H1 (cell line): ENCODE measurements at regions not wholly inside any gene's neighbourhood (a gene's known extent, or its start where the extent isn't known, plus 50 kb on each side); places are given as distances from the start of the nearest gene placed in this dataset.

Source experiments
- CTCF ChIA-PET: fragments of 300-600 bp; sonication (Branson Sonifier 250); formaldehyde crosslinking; loops from one replicate; lab custom pipeline; 2021; ENCODE audit not compliant: partially characterized antibody; lab: Charles Lee
- POLR2A ChIA-PET: fragments of 300-600 bp; sonication (Branson Sonifier 250); formaldehyde crosslinking; loops from one replicate; lab custom pipeline; 2021; ENCODE audit warnings: inconsistent platforms; ENCODE audit not compliant: partially characterized antibody; lab: Charles Lee
- DNase-seq, 2 experiments: peaks; one replicate each; pipeline versions ENCODE4 v3.0.0 to v3.0.0-alpha.2; 2010 to 2022; ENCODE audit warnings: low spot score in 2 of 2, low read depth in 1 of 2, mixed read lengths in 1 of 2
- FAIRE-seq: peaks from 2 replicates; lab custom pipeline; 2011; peaks lifted over from hg19 to GRCh38; lab: Jason Lieb, UNC
- H2AFZ ChIP-seq: 2 replicates; pipeline ENCODE4 v1.8.1; 2012; ENCODE audit warnings: low read length, inconsistent platforms
- H2AK5ac ChIP-seq: 2 replicates; pipeline ENCODE4 v1.6.1; 2013; ENCODE audit warnings: low read depth, low read length
- H2BK120ac ChIP-seq: replicated peaks from 2 replicates; pipeline ENCODE3; 2013; ENCODE audit warnings: low read depth, low read length, inconsistent platforms
- H2BK12ac ChIP-seq: 2 replicates; pipeline ENCODE4 v1.6.1; 2013; ENCODE audit warnings: low read depth, low read length
- H2BK15ac ChIP-seq: 2 replicates; pipeline ENCODE4 v1.6.1; 2013; ENCODE audit warnings: low read length
- H2BK20ac ChIP-seq: 2 replicates; pipeline ENCODE4 v1.6.1; 2013; ENCODE audit warnings: low read length
- H2BK5ac ChIP-seq: 2 replicates; pipeline ENCODE4 v1.6.1; 2013; ENCODE audit warnings: low read depth, low read length
- H3K14ac ChIP-seq: 2 replicates; pipeline ENCODE4 v1.6.1; 2013; ENCODE audit warnings: inconsistent platforms; ENCODE audit not compliant: insufficient read length
- H3K18ac ChIP-seq: 2 replicates; pipeline ENCODE4 v1.6.1; 2013; ENCODE audit warnings: low read length; ENCODE audit errors: extremely low read depth
- H3K23ac ChIP-seq: 2 replicates; pipeline ENCODE4 v1.6.1; 2013; ENCODE audit warnings: inconsistent platforms; ENCODE audit not compliant: insufficient read length
- H3K23me2 ChIP-seq: 2 replicates; pipeline ENCODE4 v1.6.1; 2013; ENCODE audit warnings: low read depth, low read length
- H3K27ac ChIP-seq: 2 replicates; pipeline ENCODE4 v1.6.1; 2011; ENCODE audit warnings: low read depth, low read length, inconsistent platforms
- H3K27me3 ChIP-seq, 4 experiments: replicated peaks in 1 of 4; 1 replicate in 1 of 4; 2 replicates in 3 of 4; pipeline versions ENCODE4 v1.6.1 to v1.8.1; 2011 to 2013; ENCODE audit warnings: low read length in 3 of 4, mild to moderate bottlenecking in 3 of 4, inconsistent platforms in 2 of 4, mixed read lengths in 2 of 4, moderate library complexity in 1 of 4; ENCODE audit not compliant: control insufficient read depth in 3 of 4, insufficient read depth in 3 of 4; ENCODE audit errors: extremely low read depth in 1 of 4
- H3K36me3 ChIP-seq, 4 experiments: 2 replicates each; pipeline versions ENCODE4 v1.6.1 to v1.8.1; 2011 to 2013; ENCODE audit warnings: mild to moderate bottlenecking in 4 of 4, low read length in 3 of 4, moderate library complexity in 2 of 4, control low read depth in 1 of 4, inconsistent platforms in 1 of 4; ENCODE audit not compliant: insufficient read depth in 4 of 4, control insufficient read depth in 2 of 4
- H3K4ac ChIP-seq: replicated peaks from 2 replicates; pipeline ENCODE3; 2013; ENCODE audit warnings: low read length, low read depth, mixed read lengths, inconsistent platforms; ENCODE audit not compliant: insufficient read length
- H3K4me1 ChIP-seq, 4 experiments: replicated peaks in 1 of 4; 1 replicate in 1 of 4; 2 replicates in 3 of 4; pipeline versions ENCODE4 v1.6.1 to v1.8.1; 2011 to 2013; ENCODE audit warnings: low read length in 3 of 4, inconsistent platforms in 2 of 4, mixed read lengths in 1 of 4; ENCODE audit not compliant: insufficient read depth in 4 of 4, control insufficient read depth in 3 of 4
- H3K4me2 ChIP-seq, 2 experiments: 2 replicates each; pipeline versions ENCODE4 v1.6.1 to v1.8.1; 2011 to 2013; ENCODE audit warnings: low read depth in 2 of 2, low read length in 2 of 2, control low read depth in 1 of 2, inconsistent platforms in 1 of 2, mild to moderate bottlenecking in 1 of 2; ENCODE audit not compliant: insufficient read depth in 1 of 2
- H3K4me3 ChIP-seq, 4 experiments: fragments of 200-600, 300-600 bp in 1 of 4; sonication (generic), shearing (Covaris generic), sonication (Bioruptor Twin) in 1 of 4; 2 replicates each; pipeline versions ENCODE4 v1.5.1 to v1.8.1; 2011 to 2016; ENCODE audit warnings: low read length in 4 of 4, low read depth in 3 of 4, control low read depth in 2 of 4, inconsistent platforms in 2 of 4, mild to moderate bottlenecking in 2 of 4, mixed read lengths in 1 of 4, moderate library complexity in 1 of 4; ENCODE audit not compliant: insufficient read depth in 2 of 4; ENCODE audit errors: extremely low read depth in 1 of 4
- H3K56ac ChIP-seq: replicated peaks from 2 replicates; pipeline ENCODE3; 2013; ENCODE audit warnings: low read depth, mild to moderate bottlenecking, mixed read lengths, low read length, inconsistent platforms; ENCODE audit not compliant: insufficient read length
- H3K79me1 ChIP-seq: 2 replicates; pipeline ENCODE4 v1.6.1; 2013; ENCODE audit warnings: low read depth, low read length, control low read depth
- H3K79me2 ChIP-seq, 2 experiments: 2 replicates each; pipeline versions ENCODE4 v1.6.1 to v1.8.1; 2012 to 2013; ENCODE audit warnings: low read length in 2 of 2, mild to moderate bottlenecking in 2 of 2, inconsistent platforms in 1 of 2; ENCODE audit not compliant: insufficient read depth in 2 of 2, control insufficient read depth in 1 of 2
- H3K9ac ChIP-seq, 4 experiments: replicated peaks in 1 of 4; 1 replicate in 1 of 4; 2 replicates in 3 of 4; pipeline versions ENCODE4 v1.6.1 to v1.8.1; 2011 to 2013; ENCODE audit warnings: low read depth in 3 of 4, low read length in 3 of 4, control low read depth in 2 of 4, mild to moderate bottlenecking in 2 of 4, moderate library complexity in 2 of 4, inconsistent platforms in 1 of 4; ENCODE audit errors: extremely low read depth in 1 of 4
- H3K9me3 ChIP-seq, 2 experiments: 2 replicates each; pipeline versions ENCODE4 v1.6.1 to v1.8.1; 2012 to 2013; ENCODE audit warnings: mild to moderate bottlenecking in 2 of 2, moderate library complexity in 2 of 2, control low read depth in 1 of 2, inconsistent platforms in 1 of 2, low read depth in 1 of 2, low read length in 1 of 2, mixed read lengths in 1 of 2; ENCODE audit not compliant: insufficient read depth in 2 of 2
- H4K20me1 ChIP-seq, 2 experiments: replicated peaks in 1 of 2; 2 replicates each; pipeline versions ENCODE3 to v1.8.1; 2011 to 2013; ENCODE audit warnings: inconsistent platforms in 2 of 2, low read length in 2 of 2, mild to moderate bottlenecking in 1 of 2; ENCODE audit not compliant: insufficient read depth in 2 of 2, control insufficient read depth in 1 of 2
- H4K5ac ChIP-seq: 2 replicates; pipeline ENCODE4 v1.6.1; 2013; ENCODE audit warnings: low read length, low read depth, mixed read lengths, inconsistent platforms; ENCODE audit not compliant: insufficient read length
- H4K8ac ChIP-seq: 2 replicates; pipeline ENCODE4 v1.8.0; 2013; ENCODE audit warnings: mild to moderate bottlenecking, moderate library complexity, low read length, inconsistent platforms; ENCODE audit not compliant: insufficient read depth; ENCODE audit errors: extremely low read depth
- H4K91ac ChIP-seq: replicated peaks from 2 replicates; pipeline ENCODE3; 2013; ENCODE audit warnings: low read length, mixed read lengths, inconsistent platforms; ENCODE audit not compliant: insufficient read length
- ASH2L ChIP-seq: fragments of 200-600, 300-600 bp; sonication (generic); IDR thresholded peaks from one replicate; pipeline ENCODE4 v1.7.1; 2017; ENCODE audit warnings: low read length
- BCL11A ChIP-seq, 2 experiments: IDR thresholded peaks; one replicate each; pipeline ENCODE4 v1.6.1; 2011; ENCODE audit warnings: low read depth in 2 of 2, low read length in 2 of 2, mild to moderate bottlenecking in 2 of 2
- CHD1 ChIP-seq: IDR thresholded peaks from 2 replicates; pipeline ENCODE4 v1.6.1; 2012; ENCODE audit warnings: low read depth, low read length, improper control_type of control experiment
- CHD2 ChIP-seq: IDR thresholded peaks from 2 replicates; pipeline ENCODE4 v1.6.1; 2012; ENCODE audit warnings: low read length, improper control_type of control experiment
- EP300 ChIP-seq, 2 experiments: IDR thresholded peaks; 1 replicate in 1 of 2; 2 replicates in 1 of 2; pipeline ENCODE4 v1.6.1; 2011 to 2012; ENCODE audit warnings: low read depth in 2 of 2, low read length in 2 of 2, mild to moderate bottlenecking in 2 of 2, borderline replicate concordance in 1 of 2, inconsistent platforms in 1 of 2, moderate library complexity in 1 of 2
- GABPA ChIP-seq: IDR thresholded peaks from 2 replicates; pipeline ENCODE4 v1.6.1; 2011; ENCODE audit warnings: mild to moderate bottlenecking, low read length, moderate library complexity, borderline replicate concordance; ENCODE audit not compliant: insufficient read depth
- POU5F1 ChIP-seq: IDR thresholded peaks from 2 replicates; pipeline ENCODE4 v1.6.1; 2011; ENCODE audit warnings: low read depth, mild to moderate bottlenecking, low read length, moderate library complexity
- SRF ChIP-seq: IDR thresholded peaks from 2 replicates; pipeline ENCODE4 v1.6.1; 2011; ENCODE audit warnings: mild to moderate bottlenecking, low read depth, low read length, moderate library complexity
- SUZ12 ChIP-seq: fragments of 200-600 bp; sonication (generic); IDR thresholded peaks from 2 replicates; pipeline ENCODE4 v1.6.1; 2012; ENCODE audit warnings: mild to moderate bottlenecking, inconsistent platforms, low read length, moderate library complexity, mixed read lengths
- WGBS, 2 experiments: shearing (Covaris generic) in 1 of 2; methylation state at CpG; one replicate each; pipeline versions ENCODE4 v1.1.6 to v1.1.7; 2013 to 2015; ENCODE audit warnings: low lambda C conversion rate in 2 of 2, mixed read lengths in 2 of 2, inconsistent platforms in 1 of 2, low coverage in 1 of 2, missing lambda C conversion rate in 1 of 2; ENCODE audit not compliant: insufficient replicate concordance in 2 of 2, insufficient coverage in 1 of 2, insufficient read length in 1 of 2; ENCODE audit errors: extremely low coverage in 1 of 2, missing lambda C conversion rate in 1 of 2; 5-methylcytosine and 5-hydroxymethylcytosine counted together
- TF ChIP-seq, protein P1 (sequence below): IDR thresholded peaks from 2 replicates; pipeline ENCODE4 v1.6.1; 2012; ENCODE audit warnings: inconsistent platforms
- TF ChIP-seq, protein P2 (sequence below): IDR thresholded peaks from 2 replicates; pipeline ENCODE4 v1.6.1; 2012; ENCODE audit warnings: low read length, inconsistent platforms
- TF ChIP-seq, protein P3 (sequence below): IDR thresholded peaks from 2 replicates; pipeline ENCODE4 v1.6.1; 2012; ENCODE audit warnings: inconsistent platforms

DNA sequence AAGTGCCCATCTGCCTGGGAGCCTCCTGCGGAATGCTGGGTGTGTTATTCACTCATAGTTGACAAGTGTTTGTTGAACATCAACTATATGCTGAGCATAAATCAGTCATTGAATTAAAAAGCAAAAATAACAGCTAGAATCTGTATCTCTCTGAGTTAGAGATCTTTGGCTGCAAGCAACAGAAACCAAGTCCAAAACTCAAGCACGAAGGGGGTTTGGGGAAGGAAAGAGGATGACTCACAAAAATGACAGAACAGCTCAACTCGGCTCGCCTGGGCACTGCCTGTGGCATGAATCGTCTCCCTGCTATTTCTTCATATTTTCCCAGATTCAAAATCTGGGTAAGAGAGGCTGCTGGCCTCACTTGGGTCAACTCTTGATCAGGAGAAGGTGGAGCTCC lies 72.6 kb upstream of the NCOR2 start:
- WGBS, 2 experiments: 88% methylated on average over 5 of the region's 5 CpGs; no CpG with 5 or more reads in 1 of the 2 experiments
- Histone ChIP-seq H4K20me1 (no peaks in the 10 kb centered on the region), H4K8ac (no peak overlapping the region), H3K23me2 (no peaks in the 10 kb centered on the region; the same call in 1 of the 2 replicates), H3K27me3 (no peaks in the 10 kb centered on the region; a peak in 1 of 7 replicates), H2AK5ac (no peak overlapping the region), H2BK12ac (no peak overlapping the region), H2BK15ac (no peak overlapping the region), H3K4me3 (no peak overlapping the region)
- DNase-seq: no peak
- TF ChIP-seq BCL11A (IDR thresholded peaks at IDR 0.05; ENCODE audit: low read depth in 2 of 2, low read length in 2 of 2): no peak
- no peak for TF ChIP-seq EP300 (IDR thresholded peaks at IDR 0.05; ENCODE audit: borderline replicate concordance in 1 of 2, low read depth in 2 of 2, low read length in 2 of 2)
- TF ChIP-seq CHD1: no peak
- TF ChIP-seq POU5F1: no peak
- no peak for TF ChIP-seq SUZ12
- TF ChIP-seq, protein P1, sequence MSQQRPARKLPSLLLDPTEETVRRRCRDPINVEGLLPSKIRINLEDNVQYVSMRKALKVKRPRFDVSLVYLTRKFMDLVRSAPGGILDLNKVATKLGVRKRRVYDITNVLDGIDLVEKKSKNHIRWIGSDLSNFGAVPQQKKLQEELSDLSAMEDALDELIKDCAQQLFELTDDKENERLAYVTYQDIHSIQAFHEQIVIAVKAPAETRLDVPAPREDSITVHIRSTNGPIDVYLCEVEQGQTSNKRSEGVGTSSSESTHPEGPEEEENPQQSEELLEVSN: no peak
- no peak for TF ChIP-seq GABPA
- no peak for TF ChIP-seq SRF
- no peak for TF ChIP-seq ASH2L
- TF ChIP-seq, protein P2, sequence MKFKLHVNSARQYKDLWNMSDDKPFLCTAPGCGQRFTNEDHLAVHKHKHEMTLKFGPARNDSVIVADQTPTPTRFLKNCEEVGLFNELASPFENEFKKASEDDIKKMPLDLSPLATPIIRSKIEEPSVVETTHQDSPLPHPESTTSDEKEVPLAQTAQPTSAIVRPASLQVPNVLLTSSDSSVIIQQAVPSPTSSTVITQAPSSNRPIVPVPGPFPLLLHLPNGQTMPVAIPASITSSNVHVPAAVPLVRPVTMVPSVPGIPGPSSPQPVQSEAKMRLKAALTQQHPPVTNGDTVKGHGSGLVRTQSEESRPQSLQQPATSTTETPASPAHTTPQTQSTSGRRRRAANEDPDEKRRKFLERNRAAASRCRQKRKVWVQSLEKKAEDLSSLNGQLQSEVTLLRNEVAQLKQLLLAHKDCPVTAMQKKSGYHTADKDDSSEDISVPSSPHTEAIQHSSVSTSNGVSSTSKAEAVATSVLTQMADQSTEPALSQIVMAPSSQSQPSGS: no peak
- no peak for TF ChIP-seq CHD2
- TF ChIP-seq, protein P3, sequence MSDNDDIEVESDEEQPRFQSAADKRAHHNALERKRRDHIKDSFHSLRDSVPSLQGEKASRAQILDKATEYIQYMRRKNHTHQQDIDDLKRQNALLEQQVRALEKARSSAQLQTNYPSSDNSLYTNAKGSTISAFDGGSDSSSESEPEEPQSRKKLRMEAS: no peak
- TF ChIP-seq, all 59 proteins: peak for 0
- H3K56ac ChIP-seq: no peak overlapping the region
- H2AFZ ChIP-seq: no peak overlapping the region
- no peak overlapping the region for H2BK5ac ChIP-seq
- no peaks in the 10 kb centered on the region for H3K36me3 ChIP-seq
- H3K14ac ChIP-seq: no peak overlapping the region
- CTCF ChIA-PET: interaction anchor here (0.7 to 3.0 kb wide), 8 partner anchors 11 to 267 kb away, joined by 3 to 9 read pairs (median 3); no protein-coding TSS in a partner anchor
- no peak overlapping the region for H3K23ac ChIP-seq
- no peak overlapping the region for H3K27ac ChIP-seq
- H3K9me3 ChIP-seq: no peaks in the 10 kb centered on the region
- no peak overlapping the region for H2BK120ac ChIP-seq
- no peak for FAIRE-seq
- no peak overlapping the region for H2BK20ac ChIP-seq
- H3K18ac ChIP-seq: no peak overlapping the region
- H3K9ac ChIP-seq: no peak overlapping the region
- peaks cover 0 to 4% (median 0%) of the 10 kb centered on the region in 4 experiments; a peak in 4 of 7 replicates for H3K4me1 ChIP-seq
- POLR2A ChIA-PET: interaction anchor here (0.6 to 1.7 kb wide), 3 partner anchors 12 to 136 kb away, joined by 3 to 4 read pairs (median 3); no protein-coding TSS in a partner anchor
- H3K79me1 ChIP-seq: no peaks in the 10 kb centered on the region
- H3K4ac ChIP-seq: no peak overlapping the region
- no peak overlapping the region for H4K91ac ChIP-seq
- H3K79me2 ChIP-seq: no peaks in the 10 kb centered on the region
- H4K5ac ChIP-seq: no peak overlapping the region
- H3K4me2 ChIP-seq: no peak overlapping the region
